SK-N-SH (cell line): ENCODE measurements at regions not wholly inside any gene's neighbourhood (a gene's known extent, or its start where the extent isn't known, plus 50 kb on each side); places are given as distances from the start of the nearest gene placed in this dataset.

Source experiments
- CTCF ChIA-PET: fragments of 300-600, 350-600 bp; formaldehyde crosslinking; extraction: SDS; loops from one replicate; lab custom pipeline; 2021; lab: Yijun Ruan, JAX
- POLR2A ChIA-PET: fragments of 350-600 bp; sonication (Branson Sonifier 250); formaldehyde crosslinking; extraction: SDS; loops from one replicate; lab custom pipeline; 2020; ENCODE audit warnings: antibody characterized with exemption, inconsistent platforms; lab: Yijun Ruan, JAX
- DNase-seq: peaks from one replicate; pipeline ENCODE4 v3.0.0; 2012
- H2AFZ ChIP-seq: fragments of 200-600 bp; sonication (generic); 2 replicates; pipeline ENCODE4 v1.8.1; 2016; ENCODE audit warnings: antibody characterized with exemption, mild to moderate bottlenecking, low read depth
- H3F3A ChIP-seq: fragments of 200-600 bp; sonication (generic); replicated peaks from 2 replicates; pipeline ENCODE3; 2016; ENCODE audit warnings: antibody characterized with exemption, mild to moderate bottlenecking; ENCODE audit not compliant: insufficient read depth
- H3K27ac ChIP-seq, 2 experiments: fragments of 200-500 bp in 1 of 2; fragments of 200-600 bp in 1 of 2; sonication (Bioruptor generic) in 1 of 2; sonication (generic), shearing (Covaris generic) in 1 of 2; 2 replicates each; pipeline versions ENCODE4 v1.5.1 to v1.6.1; 2014 to 2016; ENCODE audit warnings: low read depth in 2 of 2, inconsistent platforms in 1 of 2, low read length in 1 of 2, mild to moderate bottlenecking in 1 of 2, mixed read lengths in 1 of 2
- H3K27me3 ChIP-seq: fragments of 200-600 bp; sonication (generic), shearing (Covaris generic); 2 replicates; pipeline ENCODE4 v1.6.1; 2016; ENCODE audit warnings: mixed run types; ENCODE audit not compliant: insufficient read depth
- H3K36me3 ChIP-seq, 2 experiments: fragments of 200-500 bp in 1 of 2; fragments of 200-600 bp in 1 of 2; sonication (Bioruptor generic) in 1 of 2; sonication (generic) in 1 of 2; replicated peaks in 1 of 2; 2 replicates each; pipeline versions ENCODE3 to v1.5.1; 2014 to 2016; ENCODE audit warnings: low read length in 1 of 2, mild to moderate bottlenecking in 1 of 2; ENCODE audit not compliant: insufficient read depth in 2 of 2, control insufficient read depth in 1 of 2
- H3K4me1 ChIP-seq, 2 experiments: fragments of 200-500 bp in 1 of 2; fragments of 200-600 bp in 1 of 2; sonication (Bioruptor generic) in 1 of 2; sonication (generic), shearing (Covaris generic) in 1 of 2; 2 replicates each; pipeline versions ENCODE4 v1.5.1 to v1.6.1; 2014 to 2016; ENCODE audit warnings: low read depth in 1 of 2, low read length in 1 of 2, mixed run types in 1 of 2; ENCODE audit not compliant: insufficient read depth in 2 of 2, control insufficient read depth in 1 of 2
- H3K4me2 ChIP-seq: fragments of 200-600 bp; sonication (generic), shearing (Covaris generic); 2 replicates; pipeline ENCODE4 v1.6.1; 2017; ENCODE audit warnings: mixed run types
- H3K4me3 ChIP-seq, 2 experiments: fragments of 200-500 bp in 1 of 2; fragments of 200-600 bp in 1 of 2; sonication (Bioruptor generic) in 1 of 2; sonication (generic), shearing (Covaris generic) in 1 of 2; 2 replicates each; pipeline versions ENCODE4 v1.5.1 to v1.8.1; 2014 to 2016; ENCODE audit warnings: low read depth in 2 of 2, inconsistent platforms in 1 of 2, low read length in 1 of 2, mild to moderate bottlenecking in 1 of 2, mixed read lengths in 1 of 2, moderate library complexity in 1 of 2
- H3K79me2 ChIP-seq: fragments of 200-600 bp; sonication (generic); 2 replicates; pipeline ENCODE4 v1.8.1; 2017; ENCODE audit warnings: mild to moderate bottlenecking; ENCODE audit not compliant: insufficient read depth
- H3K9ac ChIP-seq: fragments of 200-600 bp; sonication (generic); 2 replicates; pipeline ENCODE4 v1.6.1; 2017; ENCODE audit warnings: mixed run types
- H3K9me2 ChIP-seq: fragments of 200-600 bp; sonication (generic); 2 replicates; pipeline ENCODE4 v1.6.1; 2017; ENCODE audit warnings: mixed run types
- H3K9me3 ChIP-seq: fragments of 200-600 bp; sonication (generic); 2 replicates; pipeline ENCODE4 v1.6.1; 2017; ENCODE audit warnings: mixed run types, mild to moderate bottlenecking, moderate library complexity
- H4K20me1 ChIP-seq: fragments of 200-600 bp; sonication (generic); 2 replicates; pipeline ENCODE4 v1.6.1; 2017; ENCODE audit warnings: mild to moderate bottlenecking, mixed run types; ENCODE audit not compliant: insufficient read depth
- ELF1 ChIP-seq: IDR thresholded peaks from 2 replicates; pipeline ENCODE4 v1.4.0; 2012
- EZH2phosphoT487 ChIP-seq: fragments of 200-600 bp; sonication (generic); IDR thresholded peaks from 2 replicates; pipeline ENCODE4 v1.6.1; 2017; ENCODE audit warnings: low read depth, mixed run types, mild to moderate bottlenecking, antibody characterized with exemption, moderate library complexity, borderline replicate concordance
- FOSL2 ChIP-seq: IDR thresholded peaks from 2 replicates; pipeline ENCODE4 v1.4.0; 2012; ENCODE audit warnings: low read depth, mild to moderate bottlenecking, moderate library complexity, borderline replicate concordance
- FOXM1 ChIP-seq: IDR thresholded peaks from 2 replicates; pipeline ENCODE4 v1.4.0; 2012; ENCODE audit warnings: low read depth, mild to moderate bottlenecking
- MAX ChIP-seq: IDR thresholded peaks from 2 replicates; pipeline ENCODE4 v1.4.0; 2012; ENCODE audit warnings: low read depth
- NFIC ChIP-seq: IDR thresholded peaks from 2 replicates; pipeline ENCODE4 v1.4.0; 2012; ENCODE audit warnings: borderline replicate concordance
- PBX3 ChIP-seq: IDR thresholded peaks from 2 replicates; pipeline ENCODE4; 2012
- POLR2AphosphoS5 ChIP-seq: IDR thresholded peaks from 2 replicates; pipeline ENCODE4 v1.6.1; 2012; ENCODE audit warnings: low read depth, low read length
- RAD21 ChIP-seq: IDR thresholded peaks from 2 replicates; pipeline ENCODE4 v1.6.1; 2012; ENCODE audit warnings: mild to moderate bottlenecking, low read length
- RFX5 ChIP-seq: IDR thresholded peaks from 2 replicates; pipeline ENCODE4 v1.6.1; 2012; ENCODE audit warnings: mild to moderate bottlenecking, improper control_type of control experiment, low read length
- TCF12 ChIP-seq: IDR thresholded peaks from 2 replicates; pipeline ENCODE4 v1.4.0; 2012
- USF2 ChIP-seq: fragments of 150-350 bp; IDR thresholded peaks from 2 replicates; pipeline ENCODE4 v1.6.1; 2017; ENCODE audit warnings: antibody characterized with exemption, low read length, low read depth, borderline replicate concordance
- WGBS: methylation state at CpG from one replicate; pipeline ENCODE4 v1.1.6; 2017; ENCODE audit warnings: low lambda C conversion rate; 5-methylcytosine and 5-hydroxymethylcytosine counted together
- TF ChIP-seq, protein P1 (sequence below): fragments of 200-600 bp; sonication (generic); IDR thresholded peaks from 2 replicates; pipeline ENCODE4 v1.6.1; 2017; ENCODE audit warnings: antibody characterized with exemption, mild to moderate bottlenecking, moderate library complexity
- TF ChIP-seq, protein P2 (sequence below): IDR thresholded peaks from 2 replicates; pipeline ENCODE4 v1.4.0; 2012; ENCODE audit warnings: low read depth, borderline replicate concordance

- Histone ChIP-seq H3K79me2 (no peaks in the 10 kb centered on the region), H3K9me3 (no peaks in the 10 kb centered on the region), H2AFZ (no peak overlapping the region), H3K27ac (no peak overlapping the region), H3K4me1 (no peaks in the 10 kb centered on the region; a peak in 2 of 4 replicates), H3K9ac (no peak overlapping the region), H4K20me1 (no peaks in the 10 kb centered on the region), H3K4me2 (no peak overlapping the region), H3K36me3 (no peaks in the 10 kb centered on the region), H3K9me2 (no peaks in the 10 kb centered on the region), H3K27me3 (no peaks in the 10 kb centered on the region), H3F3A (peaks cover 7% of the 10 kb centered on the region), H3K4me3 (no peak overlapping the region)
- ChIA-PET POLR2A (no interaction called here), CTCF (no interaction called here)
- no peak for DNase-seq
- TF ChIP-seq MAX (no peak), PBX3 (no peak), EZH2phosphoT487 (no peak), RFX5 (no peak), RAD21 (no peak)
Measured at GRCh38 chr3:30501526-30501925, 104.9 kb upstream of the TGFBR2 start.

DNA sequence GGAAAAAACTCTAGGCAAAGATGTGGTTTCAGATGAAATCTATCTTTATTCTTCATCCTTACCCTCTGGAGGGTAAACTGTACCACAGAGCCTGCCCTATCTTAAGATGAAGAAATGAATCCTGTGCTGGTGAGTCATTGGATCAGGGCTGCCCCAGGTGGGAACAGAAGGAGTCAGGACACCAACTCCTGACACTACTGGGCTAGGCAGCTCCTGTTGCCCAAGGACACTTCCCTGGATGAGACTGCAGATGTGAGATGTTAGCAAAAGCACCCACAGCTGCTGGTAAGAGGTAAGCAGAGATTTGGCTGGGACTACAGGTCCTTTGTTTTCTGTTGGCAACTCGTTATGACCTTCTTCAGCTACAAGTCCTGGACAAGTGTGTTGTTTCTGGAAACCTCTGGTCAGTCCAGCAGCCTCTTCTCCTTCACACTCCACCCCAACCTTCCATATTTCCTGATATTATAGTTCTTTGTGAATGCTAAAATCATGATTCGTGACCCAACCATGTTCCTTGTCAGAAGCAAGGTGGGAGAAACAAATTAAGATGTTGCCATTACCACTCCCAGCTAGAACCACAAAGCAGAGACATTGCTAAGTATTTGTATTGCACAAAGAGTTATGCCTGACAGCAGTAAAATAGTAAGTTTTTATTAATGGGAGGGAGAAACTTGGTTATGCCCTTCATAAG, 104.2 kb upstream of the TGFBR2 start:
- no peaks in the 10 kb centered on the region for H3K27me3 ChIP-seq
- H3K36me3 ChIP-seq = no peaks in the 10 kb centered on the region
- 69% methylated on average over 2 of the region's 2 CpGs for WGBS
- ChIA-PET POLR2A (no interaction called here), CTCF (no interaction called here)
- H3F3A ChIP-seq = peaks cover under 1% of the 10 kb centered on the region
- no peaks in the 10 kb centered on the region for H3K9me3 ChIP-seq
- DNase-seq = no peak
- no peaks in the 10 kb centered on the region for H3K9me2 ChIP-seq
- H2AFZ ChIP-seq = no peak overlapping the region
- H3K4me1 ChIP-seq = no peaks in the 10 kb centered on the region; a peak in 2 of 4 replicates
- no peak overlapping the region for H3K4me2 ChIP-seq
- TF ChIP-seq FOSL2 = no peak
- no peaks in the 10 kb centered on the region for H4K20me1 ChIP-seq
- H3K9ac ChIP-seq = no peak overlapping the region
- no peaks in the 10 kb centered on the region for H3K79me2 ChIP-seq
- H3K27ac ChIP-seq = no peak overlapping the region
- H3K4me3 ChIP-seq = no peak overlapping the region

GRCh38 chr3:30502742-30503073, 103.7 kb upstream of the TGFBR2 start:
- Histone ChIP-seq H3K9ac (no peak overlapping the region), H3K4me1 (no peaks in the 10 kb centered on the region; a peak in 1 of 4 replicates), H3K9me3 (no peaks in the 10 kb centered on the region), H3K79me2 (no peaks in the 10 kb centered on the region), H3K4me3 (no peak overlapping the region), H2AFZ (no peak overlapping the region), H3K36me3 (no peaks in the 10 kb centered on the region), H4K20me1 (no peaks in the 10 kb centered on the region), H3K27me3 (no peaks in the 10 kb centered on the region), H3K27ac (no peak overlapping the region), H3K4me2 (no peak overlapping the region), H3K9me2 (no peaks in the 10 kb centered on the region), H3F3A (no peaks in the 10 kb centered on the region)
- no peak for DNase-seq
- POLR2A ChIA-PET = no interaction called here
- CTCF ChIA-PET = no interaction called here
- WGBS = 77% methylated on average over 1 of the region's 1 CpG
- no peak for TF ChIP-seq ELF1
- TF ChIP-seq TCF12 = no peak
- no peak for TF ChIP-seq FOXM1
- TF ChIP-seq USF2 = no peak
- TF ChIP-seq POLR2AphosphoS5 = no peak
- TF ChIP-seq NFIC = no peak
- TF ChIP-seq, protein P1, sequence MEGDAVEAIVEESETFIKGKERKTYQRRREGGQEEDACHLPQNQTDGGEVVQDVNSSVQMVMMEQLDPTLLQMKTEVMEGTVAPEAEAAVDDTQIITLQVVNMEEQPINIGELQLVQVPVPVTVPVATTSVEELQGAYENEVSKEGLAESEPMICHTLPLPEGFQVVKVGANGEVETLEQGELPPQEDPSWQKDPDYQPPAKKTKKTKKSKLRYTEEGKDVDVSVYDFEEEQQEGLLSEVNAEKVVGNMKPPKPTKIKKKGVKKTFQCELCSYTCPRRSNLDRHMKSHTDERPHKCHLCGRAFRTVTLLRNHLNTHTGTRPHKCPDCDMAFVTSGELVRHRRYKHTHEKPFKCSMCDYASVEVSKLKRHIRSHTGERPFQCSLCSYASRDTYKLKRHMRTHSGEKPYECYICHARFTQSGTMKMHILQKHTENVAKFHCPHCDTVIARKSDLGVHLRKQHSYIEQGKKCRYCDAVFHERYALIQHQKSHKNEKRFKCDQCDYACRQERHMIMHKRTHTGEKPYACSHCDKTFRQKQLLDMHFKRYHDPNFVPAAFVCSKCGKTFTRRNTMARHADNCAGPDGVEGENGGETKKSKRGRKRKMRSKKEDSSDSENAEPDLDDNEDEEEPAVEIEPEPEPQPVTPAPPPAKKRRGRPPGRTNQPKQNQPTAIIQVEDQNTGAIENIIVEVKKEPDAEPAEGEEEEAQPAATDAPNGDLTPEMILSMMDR = no peak
- TF ChIP-seq, protein P2, sequence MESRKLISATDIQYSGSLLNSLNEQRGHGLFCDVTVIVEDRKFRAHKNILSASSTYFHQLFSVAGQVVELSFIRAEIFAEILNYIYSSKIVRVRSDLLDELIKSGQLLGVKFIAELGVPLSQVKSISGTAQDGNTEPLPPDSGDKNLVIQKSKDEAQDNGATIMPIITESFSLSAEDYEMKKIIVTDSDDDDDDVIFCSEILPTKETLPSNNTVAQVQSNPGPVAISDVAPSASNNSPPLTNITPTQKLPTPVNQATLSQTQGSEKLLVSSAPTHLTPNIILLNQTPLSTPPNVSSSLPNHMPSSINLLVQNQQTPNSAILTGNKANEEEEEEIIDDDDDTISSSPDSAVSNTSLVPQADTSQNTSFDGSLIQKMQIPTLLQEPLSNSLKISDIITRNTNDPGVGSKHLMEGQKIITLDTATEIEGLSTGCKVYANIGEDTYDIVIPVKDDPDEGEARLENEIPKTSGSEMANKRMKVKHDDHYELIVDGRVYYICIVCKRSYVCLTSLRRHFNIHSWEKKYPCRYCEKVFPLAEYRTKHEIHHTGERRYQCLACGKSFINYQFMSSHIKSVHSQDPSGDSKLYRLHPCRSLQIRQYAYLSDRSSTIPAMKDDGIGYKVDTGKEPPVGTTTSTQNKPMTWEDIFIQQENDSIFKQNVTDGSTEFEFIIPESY = no peak
